ENCODE measurements at regions not wholly inside any gene's neighbourhood (a gene's known extent, or its start where the extent isn't known, plus 50 kb on each side); places are given as distances from the start of the nearest gene placed in this dataset.
A peak's percentile ranks its signal among the peaks of the same experiment; 100 is the strongest.

DNA sequence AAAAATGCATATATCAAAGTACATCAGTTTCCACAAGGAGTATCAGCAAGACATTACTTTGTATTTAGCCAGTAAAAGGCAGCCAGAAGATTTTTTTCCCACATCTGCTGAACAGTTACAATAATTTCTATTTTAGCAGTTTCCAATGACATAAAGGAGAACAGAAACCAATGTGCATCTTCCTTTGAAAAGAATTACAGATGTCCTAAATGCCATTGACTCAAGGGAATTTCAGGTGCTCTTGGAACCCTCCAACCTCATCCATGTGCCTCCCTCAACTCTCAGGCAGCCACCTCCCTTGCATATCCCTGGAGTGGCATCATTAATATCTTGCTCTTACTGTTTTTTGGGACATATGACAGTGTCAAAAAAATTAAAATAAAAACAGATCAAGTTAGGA lies 62.2 kb upstream of the ST8SIA1 start:
- no peak for DNase-seq

DNA sequence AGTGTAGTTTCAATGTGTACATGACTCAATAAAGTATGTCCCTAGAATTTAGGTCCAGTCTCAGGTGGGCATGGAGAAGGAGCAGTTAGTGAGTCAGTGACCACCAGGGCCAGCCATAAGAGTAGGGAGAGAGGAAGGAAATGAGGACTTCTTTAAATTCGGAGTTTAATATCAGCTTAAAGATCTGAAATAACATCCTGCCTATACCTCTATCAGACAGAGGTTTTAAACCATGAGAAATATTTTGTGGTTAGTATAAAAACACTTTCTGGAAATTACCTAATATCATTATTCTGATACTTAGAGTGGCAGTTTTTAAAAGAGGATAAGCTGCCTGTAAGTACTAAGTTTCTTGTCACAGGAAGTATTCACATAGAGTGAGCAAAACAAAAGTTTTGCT lies 61.7 kb upstream of the ST8SIA1 start:
- peak; percentile 38 for DNase-seq

DNA sequence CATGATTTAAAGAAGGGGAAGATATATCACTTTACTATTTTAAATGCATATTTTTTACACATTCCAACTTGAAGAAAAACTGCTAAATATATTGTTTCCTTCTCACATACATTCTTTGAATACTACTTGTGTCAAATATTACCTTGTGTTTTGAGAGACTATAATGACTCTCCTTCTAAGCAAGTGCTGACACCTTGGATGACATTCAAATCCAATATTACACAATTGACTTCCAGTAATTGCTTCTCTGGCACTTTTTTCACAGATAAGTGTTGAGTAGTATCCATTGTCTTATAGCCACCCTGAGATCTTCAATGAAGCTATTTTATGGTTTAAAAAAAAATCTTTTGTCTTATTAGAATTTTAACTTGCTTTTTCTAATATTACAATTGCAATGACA lies 61.2 kb upstream of the ST8SIA1 start:
- DNase-seq, result no peak
